Left kidney (tissue), 1 donor: ENCODE measurements at regions not wholly inside any gene's neighbourhood (a gene's known extent, or its start where the extent isn't known, plus 50 kb on each side); places are given as distances from the start of the nearest gene placed in this dataset.

Experiments
- DNase-seq: peaks from one replicate; pipeline ENCODE4 v3.0.0-alpha.2; 2013

GRCh38 chr18:40760251-40760650, 1194.8 kb upstream of the PIK3C3 start:
- DNase-seq: no peak

- no peak for DNase-seq
Observed at GRCh38 chr18:40754477-40754876, 1200.6 kb upstream of the PIK3C3 start.

- no peak for DNase-seq
Observed at GRCh38 chr18:40752316-40752715, 1202.7 kb upstream of the PIK3C3 start.

GRCh38 chr18:40751186-40751585, 1203.8 kb upstream of the PIK3C3 start:
- DNase-seq: no peak

GRCh38 chr18:40739029-40739428, 1216.0 kb upstream of the PIK3C3 start:
- DNase-seq: no peak

- DNase-seq: no peak
Observed at GRCh38 chr18:40738321-40738880, 1216.6 kb upstream of the PIK3C3 start.

GRCh38 chr18:40708726-40709125, 1246.3 kb upstream of the PIK3C3 start:
- no peak for DNase-seq

GRCh38 chr18:40707797-40708196, 1247.2 kb upstream of the PIK3C3 start:
- DNase-seq: no peak

- DNase-seq: no peak
Observed at GRCh38 chr18:40698129-40698528, 1256.9 kb upstream of the PIK3C3 start.

GRCh38 chr18:40695526-40695925, 1259.5 kb upstream of the PIK3C3 start:
- DNase-seq: no peak

GRCh38 chr18:40692871-40693270, 1262.2 kb upstream of the PIK3C3 start:
- no peak for DNase-seq

- no peak for DNase-seq
Observed at GRCh38 chr18:40690062-40690461, 1265.0 kb upstream of the PIK3C3 start.

GRCh38 chr18:40687399-40687798, 1267.6 kb upstream of the PIK3C3 start:
- DNase-seq: no peak

GRCh38 chr18:40686836-40687235, 1268.2 kb upstream of the PIK3C3 start:
- no peak for DNase-seq

GRCh38 chr18:40685219-40685618, 1269.8 kb upstream of the PIK3C3 start:
- no peak for DNase-seq

- no peak for DNase-seq
Observed at GRCh38 chr18:40678318-40678717, 1276.7 kb upstream of the PIK3C3 start.

GRCh38 chr18:40676668-40677067, 1278.4 kb upstream of the PIK3C3 start:
- no peak for DNase-seq

GRCh38 chr18:40673150-40673549, 1281.9 kb upstream of the PIK3C3 start:
- DNase-seq: no peak

GRCh38 chr18:40672590-40672989, 1282.4 kb upstream of the PIK3C3 start:
- no peak for DNase-seq

GRCh38 chr18:40670668-40671375, 1284.2 kb upstream of the PIK3C3 start:
- DNase-seq: no peak

- no peak for DNase-seq
Observed at GRCh38 chr18:40662898-40663437, 1292.1 kb upstream of the PIK3C3 start.

- DNase-seq: no peak
Observed at GRCh38 chr18:40653682-40654081, 1301.4 kb upstream of the PIK3C3 start.

GRCh38 chr18:40652321-40652720, 1302.7 kb upstream of the PIK3C3 start:
- no peak for DNase-seq

GRCh38 chr18:40651163-40651562, 1303.9 kb upstream of the PIK3C3 start:
- DNase-seq: no peak
